SKM-1 treated with dmso at 0.1 percent for 144 hours (cell line): ENCODE measurements at regions not wholly inside any gene's neighbourhood (a gene's known extent, or its start where the extent isn't known, plus 50 kb on each side); places are given as distances from the start of the nearest gene placed in this dataset.

Source experiments
- DNase-seq: peaks from one replicate; lab custom pipeline; 2025; ENCODE audit not compliant: unreplicated experiment; lab: John Stamatoyannopoulos, UW

GRCh38 chr1:4598561-4598960 is 55.8 kb upstream of the AJAP1 start:
- DNase-seq: no peak

GRCh38 chr1:4599521-4599920 is 54.9 kb upstream of the AJAP1 start:
- no peak for DNase-seq

GRCh38 chr1:4599951-4600481 is 54.4 kb upstream of the AJAP1 start:
- no peak for DNase-seq

GRCh38 chr1:4600615-4601460 is 53.6 kb upstream of the AJAP1 start:
- no peak for DNase-seq

- no peak for DNase-seq
Observed at GRCh38 chr1:4601941-4602340, 52.5 kb upstream of the AJAP1 start.

GRCh38 chr1:4602462-4603294 is 51.7 kb upstream of the AJAP1 start:
- DNase-seq: no peak

GRCh38 chr1:4603295-4604110 is 50.9 kb upstream of the AJAP1 start:
- no peak for DNase-seq
